ENCODE measurements at regions not wholly inside any gene's neighbourhood (a gene's known extent, or its start where the extent isn't known, plus 50 kb on each side); places are given as distances from the start of the nearest gene placed in this dataset.

GRCh38 chr4:100075056-100075455 lies 115.2 kb downstream of the DDIT4L start:
- no peaks in the 10 kb centered on the region for H3K9me3 ChIP-seq (replicated peaks; ENCODE audit: control insufficient read depth, insufficient read depth, low read depth, low read length)
- no peaks in the 10 kb centered on the region for H3K79me2 ChIP-seq (ENCODE audit: control insufficient read depth, insufficient read depth, low read length)
- in situ Hi-C loops (cut with MboI) (no loop called here), intact Hi-C loops (cut with micrococcal nuclease) (no loop called here)
- ATAC-seq (no peak), DNase-seq (ENCODE audit: extremely low read depth in 1 of 4, low spot score in 3 of 4) (no peak), FAIRE-seq (no peak)
- H3K9me1 ChIP-seq (ENCODE audit: control insufficient read depth, insufficient read depth, low read length): no peaks in the 10 kb centered on the region
- ChIA-PET CTCF (ENCODE audit: low intra/inter-chr PET ratio) (no interaction called here), POLR2A (interaction anchor here (0.8 kb wide), 1 partner anchor 18 kb away, joined by 3 read pairs; no protein-coding TSS in a partner anchor)
- no peaks in the 10 kb centered on the region for H4K20me1 ChIP-seq (replicated peaks; ENCODE audit: control insufficient read depth, insufficient read depth, low read length)
- no TSS peak for BruUV-seq (replicated peaks)
- no peaks in the 10 kb centered on the region for H3K36me3 ChIP-seq (ENCODE audit: control insufficient read depth, insufficient read depth, low read length)
- no peak overlapping the region for H3K9ac ChIP-seq (ENCODE audit: insufficient read depth in 1 of 2, low read depth in 2 of 2, low read length in 2 of 2)
- TF ChIP-seq CXXC5 (CRISPR knock-in tag; IDR thresholded peaks at IDR 0.05): no peak
- TF ChIP-seq BCOR (IDR thresholded peaks at IDR 0.05): no peak
- TF ChIP-seq ELK3 (CRISPR knock-in tag; IDR thresholded peaks at IDR 0.05): no peak
- TF ChIP-seq RAD21 (CRISPR knock-in tag; conservative IDR thresholded peaks at IDR 0.05 in 1 of 2, IDR thresholded peaks at IDR 0.05 in 1 of 2): no peak
- no peak for TF ChIP-seq ZNF644 (tag; IDR thresholded peaks at IDR 0.05; ENCODE audit: low read depth)
- H3K4me1 ChIP-seq (replicated peaks in 1 of 2; ENCODE audit: control insufficient read depth in 2 of 2, insufficient read depth in 2 of 2, low read length in 2 of 2): no peaks in the 10 kb centered on the region
- no peak overlapping the region for H3K4me3 ChIP-seq
- H3K27me3 ChIP-seq (ENCODE audit: control insufficient read depth in 2 of 2, insufficient read depth in 2 of 2, low read length in 2 of 2): no peaks in the 10 kb centered on the region
- H3K27ac ChIP-seq (ENCODE audit: extremely low read depth, low read depth, low read length): no peak overlapping the region
- H2AFZ ChIP-seq (ENCODE audit: low read depth, low read length): no peak overlapping the region
- H3K4me2 ChIP-seq (ENCODE audit: insufficient read depth, low read length): no peak overlapping the region

GRCh38 chr4:100071506-100071905 lies 118.8 kb downstream of the DDIT4L start:
- BruUV-seq (replicated peaks): no TSS peak
- in situ Hi-C loops (cut with MboI): no loop called here

More at GRCh38 chr4:100071506-100071905, 118.8 kb downstream of the DDIT4L start:
- ChIA-PET CTCF (ENCODE audit: low intra/inter-chr PET ratio) (interaction anchor here (1.0 kb wide), 1 partner anchor 10 kb away, joined by 3 read pairs; no protein-coding TSS in a partner anchor), POLR2A (no interaction called here)
- intact Hi-C loops (cut with micrococcal nuclease): no loop called here
- WGBS (ENCODE audit: insufficient coverage, low coverage, missing lambda C conversion rate): 2% methylated on average over 3 of the region's 3 CpGs
- no peaks in the 10 kb centered on the region for H4K20me1 ChIP-seq (replicated peaks; ENCODE audit: control insufficient read depth, insufficient read depth, low read length)
- ATAC-seq (no peak), DNase-seq (ENCODE audit: extremely low read depth in 1 of 4, low spot score in 3 of 4) (no peak), FAIRE-seq (no peak)
- no peak overlapping the region for H2AFZ ChIP-seq (ENCODE audit: low read depth, low read length)
- H3K27ac ChIP-seq (ENCODE audit: extremely low read depth, low read depth, low read length): no peak overlapping the region
- no peak overlapping the region for H3K4me3 ChIP-seq
- H3K27me3 ChIP-seq (ENCODE audit: control insufficient read depth in 2 of 2, insufficient read depth in 2 of 2, low read length in 2 of 2): no peaks in the 10 kb centered on the region
- H3K9me1 ChIP-seq (ENCODE audit: control insufficient read depth, insufficient read depth, low read length): no peaks in the 10 kb centered on the region
- H3K79me2 ChIP-seq (ENCODE audit: control insufficient read depth, insufficient read depth, low read length): no peaks in the 10 kb centered on the region
- H3K36me3 ChIP-seq (ENCODE audit: control insufficient read depth, insufficient read depth, low read length): no peaks in the 10 kb centered on the region
- no peak for TF ChIP-seq L3MBTL2 (IDR thresholded peaks at IDR 0.05)
- TF ChIP-seq JUNB (CRISPR knock-in tag; conservative IDR thresholded peaks at IDR 0.05): no peak
- TF ChIP-seq BRD4 (IDR thresholded peaks at IDR 0.05): no peak
- TF ChIP-seq PKNOX1 (IDR thresholded peaks at IDR 0.05): no peak
- no peak for TF ChIP-seq NCOA1 (IDR thresholded peaks at IDR 0.05; ENCODE audit: low read depth)
- TF ChIP-seq ZNF277 (CRISPR knock-in tag; IDR thresholded peaks at IDR 0.05; ENCODE audit: borderline replicate concordance): no peak
- H3K4me1 ChIP-seq (replicated peaks in 1 of 2; ENCODE audit: control insufficient read depth in 2 of 2, insufficient read depth in 2 of 2, low read length in 2 of 2): no peaks in the 10 kb centered on the region
- no peak overlapping the region for H3K4me2 ChIP-seq (ENCODE audit: insufficient read depth, low read length)
- no peaks in the 10 kb centered on the region for H3K9me3 ChIP-seq (replicated peaks; ENCODE audit: control insufficient read depth, insufficient read depth, low read depth, low read length)
- no peak overlapping the region for H3K9ac ChIP-seq (ENCODE audit: insufficient read depth in 1 of 2, low read depth in 2 of 2, low read length in 2 of 2)

Data from K562 (cell line).